Neural progenitor cell (in vitro differentiated cells): ENCODE measurements at regions not wholly inside any gene's neighbourhood (a gene's known extent, or its start where the extent isn't known, plus 50 kb on each side); places are given as distances from the start of the nearest gene placed in this dataset.

ENCODE experiments used
- EZH2 ChIP-seq: fragments of 200-600 bp; sonication (generic); IDR thresholded peaks from 2 replicates; pipeline ENCODE4 v1.6.1; 2017; ENCODE audit warnings: antibody characterized with exemption, mild to moderate bottlenecking, moderate library complexity
- TF ChIP-seq, protein P1 (sequence below): fragments of 200-600 bp; sonication (generic); IDR thresholded peaks from 2 replicates; pipeline ENCODE4 v1.5.1; 2017; ENCODE audit warnings: antibody characterized with exemption, mild to moderate bottlenecking

DNA sequence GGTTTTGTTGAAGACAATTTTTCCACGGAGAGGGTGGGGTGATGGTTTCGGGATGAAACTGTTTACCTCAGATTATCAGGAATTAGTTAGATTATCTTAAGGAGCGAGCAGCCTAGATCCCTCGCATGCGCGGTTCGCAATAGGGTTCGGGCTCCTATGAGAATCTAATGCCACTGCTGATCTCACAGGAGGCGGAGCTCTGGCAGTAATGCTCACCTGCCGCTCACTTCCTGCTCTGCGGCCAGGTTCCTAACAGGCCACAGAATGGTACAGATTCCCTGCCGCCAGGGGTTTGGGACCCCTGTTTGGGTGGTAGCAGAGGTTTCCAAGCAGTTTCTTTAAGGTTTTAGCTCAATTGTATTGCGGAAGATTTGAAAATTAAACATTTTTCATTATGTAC, 439.8 kb upstream of the OR4E1 start:
- TF ChIP-seq, protein P1, sequence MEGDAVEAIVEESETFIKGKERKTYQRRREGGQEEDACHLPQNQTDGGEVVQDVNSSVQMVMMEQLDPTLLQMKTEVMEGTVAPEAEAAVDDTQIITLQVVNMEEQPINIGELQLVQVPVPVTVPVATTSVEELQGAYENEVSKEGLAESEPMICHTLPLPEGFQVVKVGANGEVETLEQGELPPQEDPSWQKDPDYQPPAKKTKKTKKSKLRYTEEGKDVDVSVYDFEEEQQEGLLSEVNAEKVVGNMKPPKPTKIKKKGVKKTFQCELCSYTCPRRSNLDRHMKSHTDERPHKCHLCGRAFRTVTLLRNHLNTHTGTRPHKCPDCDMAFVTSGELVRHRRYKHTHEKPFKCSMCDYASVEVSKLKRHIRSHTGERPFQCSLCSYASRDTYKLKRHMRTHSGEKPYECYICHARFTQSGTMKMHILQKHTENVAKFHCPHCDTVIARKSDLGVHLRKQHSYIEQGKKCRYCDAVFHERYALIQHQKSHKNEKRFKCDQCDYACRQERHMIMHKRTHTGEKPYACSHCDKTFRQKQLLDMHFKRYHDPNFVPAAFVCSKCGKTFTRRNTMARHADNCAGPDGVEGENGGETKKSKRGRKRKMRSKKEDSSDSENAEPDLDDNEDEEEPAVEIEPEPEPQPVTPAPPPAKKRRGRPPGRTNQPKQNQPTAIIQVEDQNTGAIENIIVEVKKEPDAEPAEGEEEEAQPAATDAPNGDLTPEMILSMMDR, result no peak
- TF ChIP-seq EZH2, result no peak
